ENCODE measurements at regions not wholly inside any gene's neighbourhood (a gene's known extent, or its start where the extent isn't known, plus 50 kb on each side); places are given as distances from the start of the nearest gene placed in this dataset.

- DNase-seq = no peak
- TF ChIP-seq GATA1 (IDR thresholded peaks at IDR 0.05; ENCODE audit: low read depth, low read length) = no peak
- TF ChIP-seq POLR2A (IDR thresholded peaks at IDR 0.05; ENCODE audit: low read length) = no peak
Measured at GRCh38 chr2:118363604-118364003, 275.3 kb downstream of the INSIG2 start.

- no peak for TF ChIP-seq GATA1 (IDR thresholded peaks at IDR 0.05; ENCODE audit: low read depth, low read length)
- no peak for TF ChIP-seq POLR2A (IDR thresholded peaks at IDR 0.05; ENCODE audit: low read length)
- no peak for DNase-seq
Measured at GRCh38 chr2:118356051-118356450, 267.8 kb downstream of the INSIG2 start.

GRCh38 chr2:118351796-118352195 is 263.5 kb downstream of the INSIG2 start:
- TF ChIP-seq POLR2A (IDR thresholded peaks at IDR 0.05; ENCODE audit: low read length) (no peak), GATA1 (IDR thresholded peaks at IDR 0.05; ENCODE audit: low read depth, low read length) (no peak)
- DNase-seq = no peak

- TF ChIP-seq POLR2A (IDR thresholded peaks at IDR 0.05; ENCODE audit: low read length) (no peak), GATA1 (IDR thresholded peaks at IDR 0.05; ENCODE audit: low read depth, low read length) (no peak)
- DNase-seq = no peak
Measured at GRCh38 chr2:118350621-118351020, 262.4 kb downstream of the INSIG2 start.

- DNase-seq = no peak
- TF ChIP-seq POLR2A (IDR thresholded peaks at IDR 0.05; ENCODE audit: low read length) = no peak
- no peak for TF ChIP-seq GATA1 (IDR thresholded peaks at IDR 0.05; ENCODE audit: low read depth, low read length)
Measured at GRCh38 chr2:118349365-118349764, 261.1 kb downstream of the INSIG2 start.

GRCh38 chr2:118348380-118349034 is 260.2 kb downstream of the INSIG2 start:
- DNase-seq = no peak
- no peak for TF ChIP-seq POLR2A (IDR thresholded peaks at IDR 0.05; ENCODE audit: low read length)

GRCh38 chr2:118345465-118345864 is 257.2 kb downstream of the INSIG2 start:
- no peak for TF ChIP-seq POLR2A (IDR thresholded peaks at IDR 0.05; ENCODE audit: low read length)
- TF ChIP-seq GATA1 (IDR thresholded peaks at IDR 0.05; ENCODE audit: low read depth, low read length) = no peak
- no peak for DNase-seq

GRCh38 chr2:118340103-118340502 is 251.8 kb downstream of the INSIG2 start:
- peak in 1 of 2 experiments; percentile 34 for DNase-seq
- TF ChIP-seq POLR2A (IDR thresholded peaks at IDR 0.05; ENCODE audit: low read length) (no peak), GATA1 (IDR thresholded peaks at IDR 0.05; ENCODE audit: low read depth, low read length) (no peak)

GRCh38 chr2:118339386-118339785 is 251.1 kb downstream of the INSIG2 start:
- no peak for DNase-seq
- TF ChIP-seq POLR2A (IDR thresholded peaks at IDR 0.05; ENCODE audit: low read length) = no peak

- DNase-seq = no peak
- TF ChIP-seq GATA1 (IDR thresholded peaks at IDR 0.05; ENCODE audit: low read depth, low read length) (no peak), POLR2A (IDR thresholded peaks at IDR 0.05; ENCODE audit: low read length) (no peak)
Measured at GRCh38 chr2:118333664-118334063, 245.4 kb downstream of the INSIG2 start.

- TF ChIP-seq POLR2A (IDR thresholded peaks at IDR 0.05; ENCODE audit: low read length) (no peak), GATA1 (IDR thresholded peaks at IDR 0.05; ENCODE audit: low read depth, low read length) (no peak)
- DNase-seq = no peak
Measured at GRCh38 chr2:118325321-118325955, 237.2 kb downstream of the INSIG2 start.

GRCh38 chr2:118322406-118322805 is 234.1 kb downstream of the INSIG2 start:
- TF ChIP-seq GATA1 (IDR thresholded peaks at IDR 0.05; ENCODE audit: low read depth, low read length) = no peak
- DNase-seq = no peak

GRCh38 chr2:118321432-118322105 is 233.3 kb downstream of the INSIG2 start:
- no peak for DNase-seq
- TF ChIP-seq POLR2A (IDR thresholded peaks at IDR 0.05; ENCODE audit: low read length) (no peak), GATA1 (IDR thresholded peaks at IDR 0.05; ENCODE audit: low read depth, low read length) (no peak)

- no peak for TF ChIP-seq POLR2A (IDR thresholded peaks at IDR 0.05; ENCODE audit: low read length)
- no peak for TF ChIP-seq GATA1 (IDR thresholded peaks at IDR 0.05; ENCODE audit: low read depth, low read length)
- DNase-seq = no peak
Measured at GRCh38 chr2:118320658-118321057, 232.4 kb downstream of the INSIG2 start.

- no peak for DNase-seq
- no peak for TF ChIP-seq GATA1 (IDR thresholded peaks at IDR 0.05; ENCODE audit: low read depth, low read length)
- TF ChIP-seq POLR2A (IDR thresholded peaks at IDR 0.05; ENCODE audit: low read length) = no peak
Measured at GRCh38 chr2:118320196-118320595, 231.9 kb downstream of the INSIG2 start.
